ENCODE measurements at regions not wholly inside any gene's neighbourhood (a gene's known extent, or its start where the extent isn't known, plus 50 kb on each side); places are given as distances from the start of the nearest gene placed in this dataset.

- no peak for DNase-seq
These were observed 61.2 kb upstream of the RBBP8 start for GRCh38 chr18:22871809-22872525.

- DNase-seq = no peak
These were observed 60.1 kb upstream of the RBBP8 start for GRCh38 chr18:22872900-22873537.

DNA sequence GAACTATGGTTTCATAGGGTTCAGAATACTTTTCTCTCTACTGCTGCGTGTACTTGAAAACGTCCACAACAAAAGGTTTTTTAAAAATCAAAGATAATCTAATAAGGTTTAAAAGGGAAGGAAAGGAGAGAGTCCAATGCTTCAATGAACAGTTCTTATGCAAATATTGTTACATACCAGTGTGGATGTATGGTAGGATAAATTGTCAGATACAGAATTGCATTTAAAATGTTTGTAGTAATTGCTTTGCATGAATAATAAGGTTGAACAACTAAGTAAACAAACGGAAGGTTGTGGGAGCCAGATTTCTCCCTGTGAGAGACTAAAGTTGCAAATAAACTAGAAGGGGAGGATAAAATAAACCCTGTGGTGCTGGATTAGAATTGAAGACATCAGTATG, 53.8 kb upstream of the RBBP8 start:
- no peak for DNase-seq

- no peak for DNase-seq
These were observed 51.0 kb upstream of the RBBP8 start for GRCh38 chr18:22882084-22882483.

DNA sequence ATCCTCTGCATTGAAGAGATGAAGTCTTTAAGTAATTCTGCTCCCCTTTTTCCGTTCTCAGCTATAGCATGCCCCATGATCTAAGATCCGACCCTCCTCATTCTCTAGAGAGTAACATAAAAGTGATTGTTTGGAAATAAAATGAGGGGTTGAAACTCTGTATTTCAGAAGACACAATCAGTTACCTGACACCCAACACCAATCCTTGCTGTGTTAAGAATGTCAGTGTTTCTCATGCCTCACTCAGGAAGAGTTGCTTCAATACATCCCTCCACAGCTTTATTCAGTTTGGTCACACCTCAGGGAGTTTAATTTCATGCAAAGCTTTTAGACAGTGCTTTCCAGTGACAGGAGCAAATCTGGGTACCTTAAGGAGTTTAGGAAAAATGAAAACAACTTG, 49.9 kb upstream of the RBBP8 start:
- DNase-seq = no peak
